Thyroid gland (tissue), 4 donors: ENCODE measurements at regions not wholly inside any gene's neighbourhood (a gene's known extent, or its start where the extent isn't known, plus 50 kb on each side); places are given as distances from the start of the nearest gene placed in this dataset.

ENCODE experiments used
- DNase-seq, 2 donors: peaks; one replicate each; pipeline ENCODE4 v3.0.0-alpha.2; 2019
- H3K27ac ChIP-seq, 3 donors: fragments of 200-600 bp; sonication (generic); 1 replicate in 2 of 3; 2 replicates in 1 of 3; pipeline ENCODE4 v1.5.1; 2016 to 2019; ENCODE audit warnings: mild to moderate bottlenecking in 1 of 3, moderate library complexity in 1 of 3
- H3K27me3 ChIP-seq: fragments of 200-600 bp; sonication (generic); one replicate; pipeline ENCODE4 v1.5.1; 2019
- H3K36me3 ChIP-seq, 2 donors: fragments of 200-600 bp; sonication (generic); one replicate each; pipeline ENCODE4 v1.5.1; 2016 to 2019
- H3K4me1 ChIP-seq, 2 donors: fragments of 200-600 bp; sonication (generic); one replicate each; pipeline ENCODE4 v1.5.1; 2017 to 2019
- H3K4me3 ChIP-seq, 3 donors: fragments of 200-600 bp; sonication (generic); replicated peaks in 1 of 3; 1 replicate in 2 of 3; 2 replicates in 1 of 3; pipeline ENCODE4 v1.5.1; 2016; ENCODE audit warnings: mild to moderate bottlenecking in 1 of 3
- H3K9me3 ChIP-seq: fragments of 200-600 bp; sonication (generic); one replicate; pipeline ENCODE4 v1.5.1; 2017
- CTCF ChIP-seq, 6 experiments: fragments of 200-600 bp in 3 of 6; fragments of 450-650 bp in 3 of 6; sonication (generic) in 3 of 6; IDR thresholded peaks; one replicate each; pipeline ENCODE4 v1.5.1; 2016 to 2019; ENCODE audit warnings: antibody characterized with exemption in 6 of 6, mild to moderate bottlenecking in 2 of 6, inconsistent platforms in 1 of 6, moderate library complexity in 1 of 6
- POLR2A ChIP-seq, 2 donors: fragments of 450-650 bp; IDR thresholded peaks; one replicate each; pipeline ENCODE4 v1.6.1; 2017; ENCODE audit warnings: antibody characterized with exemption in 2 of 2, mild to moderate bottlenecking in 2 of 2, moderate library complexity in 1 of 2
- WGBS, 2 donors: methylation state at CpG; one replicate each; pipeline ENCODE4 v1.1.5; 2017; 5-methylcytosine and 5-hydroxymethylcytosine counted together
- intact Hi-C: fragments of 100-400 bp; cut with DNase I; formaldehyde crosslinking; loops from one replicate; pipeline ENCODE4 v1.15.1; 2023

DNA sequence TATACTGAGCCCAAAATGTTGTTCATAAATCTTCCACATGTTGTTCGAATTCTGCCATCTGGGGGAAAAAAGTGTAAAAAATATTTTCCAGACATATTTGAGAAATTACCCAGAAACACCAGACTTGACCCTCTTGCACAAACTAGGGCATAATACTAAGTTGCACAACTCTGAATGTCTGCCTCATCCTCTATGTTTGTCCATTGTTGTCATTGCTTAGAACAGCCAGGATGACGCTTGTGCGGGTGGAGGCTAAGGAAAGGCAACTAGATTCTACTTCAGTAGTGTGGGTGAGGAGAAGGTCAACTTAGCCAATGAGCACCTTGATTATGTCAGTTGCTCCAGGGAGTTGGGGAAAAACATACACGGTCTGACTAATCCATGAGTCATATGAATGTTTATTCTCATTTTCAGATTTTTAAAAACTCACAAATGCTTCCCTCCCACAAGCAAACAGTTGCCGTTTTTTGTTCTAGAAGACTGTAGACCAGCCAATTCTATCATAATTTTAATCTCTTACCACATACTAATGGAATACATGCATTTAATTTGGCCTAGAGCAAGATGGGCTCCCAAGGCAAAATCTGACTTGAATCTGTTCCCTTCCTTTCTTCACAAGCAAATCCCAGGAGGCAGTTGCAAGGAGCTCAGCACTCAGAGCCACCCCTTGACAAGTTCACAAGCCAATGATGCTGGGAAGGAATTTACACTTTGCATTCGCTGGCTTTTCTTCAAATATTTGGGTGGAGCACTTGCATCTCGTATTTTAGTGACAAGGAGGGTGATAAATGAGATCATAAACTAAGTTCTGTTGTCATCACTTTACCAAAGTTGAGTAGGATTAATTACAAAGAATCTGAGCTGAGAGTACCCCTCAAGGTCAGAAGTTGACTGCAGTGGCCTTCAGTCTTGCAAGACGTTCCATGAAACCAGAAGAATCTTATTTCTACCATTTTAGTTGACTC, 163.2 kb upstream of the TWIST2 start:
- DNase-seq: no peak

GRCh38 chr2:238685327-238685709, 162.6 kb upstream of the TWIST2 start:
- no peak for DNase-seq
- no peak overlapping the region for H3K27ac ChIP-seq
- intact Hi-C loops: no loop called here

More for the DNA sequence above, 163.2 kb upstream of the TWIST2 start:
- 65 to 79% methylated on average over 8 of the region's 8 CpGs for WGBS, 2 donors
- TF ChIP-seq POLR2A (IDR thresholded peaks at IDR 0.05) (no peak), CTCF (IDR thresholded peaks at IDR 0.05) (no peak)
- Histone ChIP-seq H3K36me3 (no peaks in the 10 kb centered on the region), H3K27me3 (no peaks in the 10 kb centered on the region), H3K4me3 (no peak overlapping the region), H3K4me1 (no peaks in the 10 kb centered on the region), H3K27ac (no peak overlapping the region), H3K9me3 (no peaks in the 10 kb centered on the region)
- intact Hi-C loops: no loop called here

GRCh38 chr2:238685713-238686112, 162.2 kb upstream of the TWIST2 start:
- no peak for TF ChIP-seq CTCF (IDR thresholded peaks at IDR 0.05)
- no peak for TF ChIP-seq POLR2A (IDR thresholded peaks at IDR 0.05)
- Histone ChIP-seq H3K4me1 (no peaks in the 10 kb centered on the region), H3K27ac (no peak overlapping the region), H3K9me3 (no peaks in the 10 kb centered on the region), H3K4me3 (no peak overlapping the region), H3K36me3 (no peaks in the 10 kb centered on the region), H3K27me3 (no peaks in the 10 kb centered on the region)
- intact Hi-C loops: no loop called here
- no peak for DNase-seq
- WGBS, 2 donors: 84 to 87% methylated on average over 2 of the region's 2 CpGs

More at GRCh38 chr2:238685327-238685709, 162.6 kb upstream of the TWIST2 start:
- H3K4me3 ChIP-seq: no peak overlapping the region
- H3K27me3 ChIP-seq: no peaks in the 10 kb centered on the region
- H3K4me1 ChIP-seq: no peaks in the 10 kb centered on the region
- H3K36me3 ChIP-seq: no peaks in the 10 kb centered on the region
- no peaks in the 10 kb centered on the region for H3K9me3 ChIP-seq
- TF ChIP-seq POLR2A (IDR thresholded peaks at IDR 0.05): no peak
- TF ChIP-seq CTCF (IDR thresholded peaks at IDR 0.05): no peak
- WGBS, 2 donors: 91% methylated on average over 4 of the region's 4 CpGs

GRCh38 chr2:238686223-238686622, 161.7 kb upstream of the TWIST2 start:
- Histone ChIP-seq H3K27me3 (no peaks in the 10 kb centered on the region), H3K4me1 (no peaks in the 10 kb centered on the region), H3K9me3 (no peaks in the 10 kb centered on the region), H3K36me3 (no peaks in the 10 kb centered on the region), H3K4me3 (no peak overlapping the region), H3K27ac (no peak overlapping the region)
- no peak for DNase-seq
- TF ChIP-seq CTCF (IDR thresholded peaks at IDR 0.05) (no peak), POLR2A (IDR thresholded peaks at IDR 0.05) (no peak)
- intact Hi-C loops: no loop called here
- WGBS, 2 donors: 92 to 93% methylated on average over 4 to 7 of the region's 7 CpGs
